M059J (cell line): ENCODE measurements at regions not wholly inside any gene's neighbourhood (a gene's known extent, or its start where the extent isn't known, plus 50 kb on each side); places are given as distances from the start of the nearest gene placed in this dataset.
"Not testable (repeated sequence)": the region's sequence is repeated elsewhere in the genome, so short reads cannot be mapped to it uniquely, and the experiment has no call there.

Experiments used
- DNase-seq: peaks from one replicate; pipeline ENCODE4 v3.0.0-alpha.2; 2012; ENCODE audit warnings: low read depth

DNA sequence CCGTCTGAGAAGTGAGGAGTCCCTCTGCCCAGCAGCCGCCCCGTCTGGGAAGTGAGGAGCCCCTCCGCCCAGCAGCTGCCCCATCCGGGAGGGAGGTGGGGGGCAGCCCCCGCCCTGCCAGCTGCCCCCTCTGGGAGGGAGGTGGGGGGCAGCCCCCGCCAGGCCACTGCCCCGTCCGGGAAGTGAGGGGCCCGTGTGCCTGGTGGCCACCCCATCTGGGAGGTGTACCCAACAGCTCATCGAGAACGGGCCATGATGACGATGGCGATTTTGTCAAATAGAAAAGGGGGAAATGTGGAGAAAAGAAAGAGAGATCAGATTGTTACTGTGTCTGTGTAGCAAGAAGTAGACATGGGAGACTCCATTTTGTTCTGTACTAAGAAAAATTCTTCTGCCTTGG lies 208.8 kb downstream of the KDM5D start:
- not testable (repeated sequence) for DNase-seq

DNA sequence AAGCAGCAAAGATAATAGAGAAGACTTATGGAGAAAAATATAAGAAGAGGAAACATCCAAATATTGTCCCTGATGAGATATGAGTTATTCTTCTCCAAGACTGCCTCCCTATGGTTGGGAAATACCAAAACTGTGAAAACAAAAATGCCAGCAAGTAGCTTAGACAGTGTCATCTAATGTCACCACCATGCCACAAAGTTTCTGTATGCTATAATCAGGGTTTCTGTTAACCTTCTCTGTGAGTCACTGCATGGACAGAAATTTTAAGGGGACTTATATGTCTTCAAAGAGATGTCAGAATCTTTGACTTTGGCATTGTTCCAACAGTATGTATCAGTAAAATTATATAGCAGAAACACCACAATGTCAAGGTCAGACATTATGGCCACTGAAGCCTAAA lies 222.6 kb downstream of the KDM5D start:
- DNase-seq, result no peak

- DNase-seq, result no peak
These were observed 241.5 kb downstream of the KDM5D start for GRCh38 chrY:19503092-19503449.

DNA sequence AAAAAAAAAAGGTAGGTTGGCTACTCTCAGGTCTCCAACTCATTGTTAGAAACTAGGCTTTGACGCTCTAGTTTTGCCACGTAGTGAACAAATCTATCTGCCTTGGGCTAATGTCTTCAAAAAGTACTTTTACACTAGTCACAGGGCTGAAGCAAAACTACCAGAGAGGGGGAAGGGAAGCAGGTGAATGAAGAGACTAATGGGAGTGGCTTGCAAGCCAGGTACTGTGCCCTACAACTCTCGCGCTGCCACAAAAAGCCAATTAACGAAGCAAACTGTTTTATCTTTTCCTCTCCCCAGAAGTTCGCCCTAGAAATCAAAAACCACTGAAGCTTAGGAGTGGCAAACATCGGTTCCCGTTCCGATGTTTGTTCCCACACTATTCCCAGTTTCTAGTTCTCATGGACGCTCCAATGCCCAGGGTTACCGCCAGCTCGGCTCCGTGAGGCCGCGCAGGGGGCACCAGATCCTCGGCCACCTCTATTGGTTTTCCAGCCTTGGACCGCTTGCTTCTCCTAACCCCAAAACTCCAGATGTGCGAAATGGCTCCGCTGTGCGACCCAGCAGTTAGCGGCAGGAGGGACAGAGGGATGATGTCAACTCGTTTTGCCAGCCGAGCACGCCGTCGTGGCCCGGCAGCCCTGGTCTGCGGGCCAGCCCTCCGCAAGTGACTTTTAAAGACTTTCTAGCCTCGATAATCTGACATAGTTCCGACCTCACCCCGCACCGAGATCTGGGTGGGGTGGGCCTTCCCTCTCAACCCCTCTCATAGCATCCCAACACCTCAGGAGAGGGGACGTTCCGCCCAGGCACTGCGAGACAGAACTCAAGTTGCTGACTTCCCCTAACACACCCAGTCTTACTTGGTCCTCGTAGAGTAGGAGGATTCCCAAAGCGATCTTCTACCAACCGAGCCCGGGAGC lies 242.1 kb downstream of the KDM5D start:
- no peak for DNase-seq

GRCh38 chrY:19498556-19498955 lies 246.0 kb downstream of the KDM5D start:
- DNase-seq, result no peak

GRCh38 chrY:19487494-19487893 lies 257.0 kb downstream of the KDM5D start:
- DNase-seq, result no peak

DNA sequence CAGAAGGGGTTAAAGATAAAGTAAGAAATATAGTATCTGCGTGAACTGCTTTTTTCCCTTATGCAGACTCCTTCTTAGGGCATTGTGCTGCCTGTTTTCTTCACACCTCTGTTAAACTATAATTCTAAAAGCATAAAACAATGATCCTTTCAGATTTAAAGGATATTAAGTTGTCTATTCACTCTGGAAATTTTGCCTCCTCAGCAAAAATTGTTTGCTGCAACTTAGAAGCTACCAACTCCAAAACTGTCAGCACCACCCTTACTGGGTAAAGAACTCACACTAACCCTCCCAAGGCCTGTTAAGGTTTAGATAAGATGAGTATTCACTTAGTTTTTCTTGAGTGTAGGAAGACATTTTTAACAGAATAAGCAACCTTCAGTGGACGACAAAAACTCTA lies 259.5 kb downstream of the KDM5D start:
- no peak for DNase-seq

GRCh38 chrY:19479141-19479540 lies 265.4 kb downstream of the KDM5D start:
- no peak for DNase-seq

- no peak for DNase-seq
These were observed 266.6 kb downstream of the KDM5D start for GRCh38 chrY:19477959-19478358.

- no peak for DNase-seq
These were observed 278.7 kb downstream of the KDM5D start for GRCh38 chrY:19465809-19466208.

GRCh38 chrY:19456855-19457448 lies 287.6 kb downstream of the KDM5D start:
- DNase-seq, result no peak

GRCh38 chrY:19433059-19433458 lies 311.5 kb downstream of the KDM5D start:
- peak; percentile 3 for DNase-seq

GRCh38 chrY:19427736-19428518 lies 316.6 kb downstream of the KDM5D start:
- DNase-seq, result no peak

DNA sequence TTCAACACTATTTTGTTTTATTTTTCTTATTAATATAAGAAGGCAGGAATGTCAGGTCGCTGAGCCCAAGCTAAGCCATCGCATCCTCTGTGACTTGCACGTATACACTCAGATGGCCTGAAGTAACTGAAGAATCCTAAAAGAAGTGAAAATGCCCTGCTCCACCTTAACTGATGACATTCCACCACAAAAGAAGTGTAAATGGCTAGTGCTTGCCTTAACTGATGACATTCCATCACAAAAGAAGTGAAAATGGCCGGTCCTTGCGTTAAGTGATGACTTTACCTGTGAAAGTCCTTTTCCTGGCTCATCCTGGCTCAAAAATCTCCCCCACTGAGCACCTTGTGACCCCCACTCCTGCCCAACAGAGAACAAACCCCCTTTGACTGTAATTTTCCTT lies 317.3 kb downstream of the KDM5D start:
- not testable (repeated sequence) for DNase-seq

DNA sequence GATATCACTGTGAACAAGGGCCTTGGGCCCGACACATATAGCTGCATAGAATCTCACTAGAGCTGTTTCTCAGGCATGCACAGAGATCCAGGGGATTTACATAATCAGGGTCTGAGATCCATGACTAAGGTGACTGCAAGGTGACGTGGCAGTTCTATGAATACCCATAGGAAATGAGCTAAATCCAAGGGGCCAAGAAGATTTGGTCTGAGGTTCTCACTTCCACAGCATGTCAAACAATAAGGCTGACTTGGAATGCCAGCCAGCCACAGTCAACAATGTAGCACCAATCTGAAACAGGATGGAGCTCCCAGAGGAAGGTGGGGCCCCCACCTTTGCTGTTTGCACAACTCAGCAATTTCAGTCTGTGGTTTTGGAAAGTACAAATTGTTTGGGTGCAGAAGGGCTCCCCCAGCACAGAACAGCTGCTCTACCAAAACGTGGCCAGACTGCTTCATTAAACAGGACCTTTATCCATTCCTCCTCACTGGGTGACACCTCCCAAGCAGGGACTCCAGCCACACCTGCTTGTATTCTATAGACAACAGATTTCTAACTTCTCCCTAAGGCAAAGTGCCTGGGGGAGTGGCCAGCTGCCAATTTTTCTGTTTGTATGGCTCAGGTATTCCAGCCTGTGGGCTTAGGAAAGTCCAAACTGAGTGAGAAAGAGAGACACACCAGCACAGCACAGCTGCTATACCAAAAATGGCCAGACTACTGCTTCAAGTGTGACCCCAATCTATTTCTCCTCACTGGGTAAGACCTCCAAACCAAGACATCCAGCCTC lies 333.4 kb downstream of the KDM5D start:
- peak; percentile 41 for DNase-seq

- DNase-seq, result no peak
These were observed 338.3 kb downstream of the KDM5D start for GRCh38 chrY:19406246-19406645.

- peak; percentile 0 for DNase-seq
These were observed 338.9 kb downstream of the KDM5D start for GRCh38 chrY:19405598-19405997.

- no peak for DNase-seq
These were observed 351.6 kb downstream of the KDM5D start for GRCh38 chrY:19392876-19393275.

DNA sequence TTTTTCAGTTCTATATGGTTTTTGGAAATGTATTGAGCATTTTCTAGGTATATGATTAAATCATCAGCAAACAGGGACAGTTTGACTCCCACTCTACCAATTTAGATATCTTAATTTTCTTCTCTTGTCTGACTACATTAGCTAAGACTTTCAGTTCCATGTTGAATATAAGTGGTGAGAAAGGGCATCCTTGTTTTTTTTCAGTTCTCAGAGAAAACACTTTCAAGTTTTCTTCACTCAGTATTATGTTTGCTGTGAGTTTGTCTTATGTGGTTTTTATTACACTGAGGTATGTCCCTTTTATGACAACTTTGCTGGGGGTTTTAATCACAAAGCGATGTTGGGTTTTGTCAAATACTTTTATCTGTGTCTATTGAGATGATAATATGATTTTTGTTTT lies 352.6 kb downstream of the KDM5D start:
- no peak for DNase-seq

GRCh38 chrY:19365321-19365720 lies 379.2 kb downstream of the KDM5D start:
- DNase-seq, result no peak

DNA sequence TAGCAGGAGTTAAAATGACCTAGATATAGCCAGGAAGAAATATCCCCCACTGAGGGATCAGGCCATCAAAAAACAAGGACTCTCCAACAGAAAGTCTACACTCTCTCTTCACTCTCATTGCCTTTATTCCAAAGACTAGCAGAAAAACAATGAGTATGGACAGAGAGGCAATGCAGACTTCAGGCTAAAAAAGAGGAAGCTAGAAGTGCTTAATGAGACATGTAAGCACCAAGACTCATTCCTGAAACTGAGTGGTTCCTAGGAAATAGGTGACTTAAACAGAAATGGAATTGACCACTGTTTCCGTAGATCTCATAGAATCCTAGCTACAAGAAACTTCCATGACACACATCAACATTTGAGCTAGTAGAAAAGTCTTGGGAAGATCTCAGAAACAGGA lies 387.3 kb downstream of the KDM5D start:
- DNase-seq, result no peak

DNA sequence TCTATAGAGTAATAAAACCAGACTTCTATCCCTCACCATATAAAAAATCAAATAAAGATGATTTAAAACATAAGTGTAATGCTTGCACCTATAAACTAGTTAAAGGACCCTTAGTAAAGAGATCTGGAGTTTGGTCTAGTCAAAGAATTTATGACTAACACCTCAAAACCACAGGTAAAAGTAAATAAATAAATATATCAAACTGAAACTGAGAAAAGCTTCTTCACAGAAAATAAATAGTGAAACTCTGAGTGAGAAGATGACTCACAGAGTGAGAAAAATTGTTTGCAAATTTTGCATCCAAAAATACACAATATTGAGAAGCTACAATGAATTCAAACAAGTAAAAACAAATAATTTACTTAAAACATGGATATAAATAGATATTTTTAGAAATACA lies 387.8 kb downstream of the KDM5D start:
- DNase-seq, result no peak
